Neural cell (in vitro differentiated cells): ENCODE measurements at regions not wholly inside any gene's neighbourhood (a gene's known extent, or its start where the extent isn't known, plus 50 kb on each side); places are given as distances from the start of the nearest gene placed in this dataset.

Experiments used
- H2AFZ ChIP-seq: fragments of 200-600, 300-800 bp; sonication (generic), shearing (Covaris generic); 2 replicates; pipeline ENCODE4 v1.6.0; 2014; ENCODE audit warnings: low read depth, mild to moderate bottlenecking, antibody characterized with exemption, low read length, moderate library complexity
- H3F3A ChIP-seq: fragments of 200-600 bp; shearing (Covaris generic); 2 replicates; pipeline ENCODE4 v1.6.1; 2016; ENCODE audit warnings: mild to moderate bottlenecking, moderate library complexity, mixed read lengths, antibody characterized with exemption, low read length; ENCODE audit not compliant: insufficient read depth, poor library complexity, severe bottlenecking
- H3K27ac ChIP-seq: fragments of 200-600, 300-800 bp; sonication (generic), shearing (Covaris generic); 2 replicates; pipeline ENCODE4 v1.5.1; 2014; ENCODE audit warnings: mild to moderate bottlenecking, low read length, moderate library complexity
- H3K27me3 ChIP-seq: fragments of 300-800, 200-600 bp; sonication (generic), shearing (Covaris generic); 2 replicates; pipeline ENCODE4 v1.6.0; 2014; ENCODE audit warnings: mild to moderate bottlenecking, low read depth, low read length, moderate library complexity; ENCODE audit not compliant: insufficient read depth
- H3K36me3 ChIP-seq: fragments of 300-800, 200-600 bp; sonication (generic), shearing (Covaris generic); 2 replicates; pipeline ENCODE4 v1.5.1; 2014; ENCODE audit warnings: mild to moderate bottlenecking, antibody characterized with exemption, low read length, moderate library complexity; ENCODE audit not compliant: insufficient read depth
- H3K4me2 ChIP-seq: fragments of 300-800, 200-600 bp; sonication (generic), shearing (Covaris generic); 2 replicates; pipeline ENCODE4 v1.6.0; 2014; ENCODE audit warnings: mild to moderate bottlenecking, low read length
- H3K4me3 ChIP-seq: fragments of 300-800, 200-600 bp; sonication (generic), shearing (Covaris generic); 2 replicates; pipeline ENCODE4 v1.5.1; 2014; ENCODE audit warnings: mild to moderate bottlenecking, low read length, moderate library complexity
- H3K79me2 ChIP-seq: fragments of 200-600 bp; shearing (Covaris generic); replicated peaks from 2 replicates; pipeline ENCODE4 v1.6.0; 2014; ENCODE audit warnings: mild to moderate bottlenecking, low read length, moderate library complexity; ENCODE audit not compliant: insufficient read depth
- H3K9ac ChIP-seq: fragments of 300-800, 200-600 bp; sonication (generic), shearing (Covaris generic); 2 replicates; pipeline ENCODE4 v1.6.1; 2016; ENCODE audit warnings: mild to moderate bottlenecking, low read length, mixed read lengths
- H3K9me2 ChIP-seq: fragments of 200-600 bp; shearing (Covaris generic); 2 replicates; pipeline ENCODE4 v1.6.1; 2016; ENCODE audit warnings: mild to moderate bottlenecking, low read length, mixed read lengths; ENCODE audit not compliant: insufficient read depth
- H3K9me3 ChIP-seq: fragments of 200-600, 300-800 bp; sonication (generic), shearing (Covaris generic); 2 replicates; pipeline ENCODE4 v1.6.1; 2016; ENCODE audit warnings: mild to moderate bottlenecking, mixed run types, low read length, moderate library complexity, mixed read lengths
- H4K20me1 ChIP-seq: fragments of 200-600 bp; shearing (Covaris generic); 2 replicates; pipeline ENCODE4 v1.6.1; 2016; ENCODE audit warnings: mild to moderate bottlenecking, mixed run types; ENCODE audit not compliant: insufficient read depth
- EP300 ChIP-seq: fragments of 450-650 bp; conservative IDR thresholded peaks from 2 replicates; pipeline ENCODE4 v1.6.1; 2014; ENCODE audit warnings: antibody characterized with exemption, mild to moderate bottlenecking, moderate library complexity; ENCODE audit not compliant: poor library complexity, severe bottlenecking
- EZH2 ChIP-seq: fragments of 200-600, 300-800 bp; shearing (Covaris generic), sonication (generic); IDR thresholded peaks from 2 replicates; pipeline ENCODE4 v1.6.1; 2014; ENCODE audit warnings: antibody characterized with exemption, low read length, borderline replicate concordance, mild to moderate bottlenecking; ENCODE audit not compliant: insufficient read depth, poor library complexity, severe bottlenecking
- MXI1 ChIP-seq: fragments of 450-650 bp; conservative IDR thresholded peaks from 2 replicates; pipeline ENCODE4 v1.6.1; 2014; ENCODE audit warnings: antibody characterized with exemption, mild to moderate bottlenecking; ENCODE audit not compliant: poor library complexity, severe bottlenecking
- POLR2AphosphoS5 ChIP-seq: IDR thresholded peaks from 2 replicates; pipeline ENCODE4 v1.6.1; 2012
- RAD21 ChIP-seq: fragments of 450-650 bp; conservative IDR thresholded peaks from 2 replicates; pipeline ENCODE4 v1.6.1; 2014; ENCODE audit warnings: antibody characterized with exemption, mild to moderate bottlenecking, moderate library complexity
- REST ChIP-seq: IDR thresholded peaks from 2 replicates; pipeline ENCODE4 v1.6.1; 2012; ENCODE audit warnings: borderline replicate concordance
- SMC3 ChIP-seq: fragments of 450-650 bp; conservative IDR thresholded peaks from 2 replicates; pipeline ENCODE4 v1.6.1; 2014; ENCODE audit warnings: antibody characterized with exemption, mild to moderate bottlenecking, moderate library complexity; ENCODE audit not compliant: poor library complexity
- TAF1 ChIP-seq: IDR thresholded peaks from 2 replicates; pipeline ENCODE4 v1.6.1; 2012; ENCODE audit warnings: low read depth
- TF ChIP-seq, protein P1 (sequence below): fragments of 450-650 bp; IDR thresholded peaks from 2 replicates; pipeline ENCODE4 v1.5.1; 2014; ENCODE audit warnings: antibody characterized with exemption, mild to moderate bottlenecking, moderate library complexity; ENCODE audit not compliant: poor library complexity, severe bottlenecking

DNA sequence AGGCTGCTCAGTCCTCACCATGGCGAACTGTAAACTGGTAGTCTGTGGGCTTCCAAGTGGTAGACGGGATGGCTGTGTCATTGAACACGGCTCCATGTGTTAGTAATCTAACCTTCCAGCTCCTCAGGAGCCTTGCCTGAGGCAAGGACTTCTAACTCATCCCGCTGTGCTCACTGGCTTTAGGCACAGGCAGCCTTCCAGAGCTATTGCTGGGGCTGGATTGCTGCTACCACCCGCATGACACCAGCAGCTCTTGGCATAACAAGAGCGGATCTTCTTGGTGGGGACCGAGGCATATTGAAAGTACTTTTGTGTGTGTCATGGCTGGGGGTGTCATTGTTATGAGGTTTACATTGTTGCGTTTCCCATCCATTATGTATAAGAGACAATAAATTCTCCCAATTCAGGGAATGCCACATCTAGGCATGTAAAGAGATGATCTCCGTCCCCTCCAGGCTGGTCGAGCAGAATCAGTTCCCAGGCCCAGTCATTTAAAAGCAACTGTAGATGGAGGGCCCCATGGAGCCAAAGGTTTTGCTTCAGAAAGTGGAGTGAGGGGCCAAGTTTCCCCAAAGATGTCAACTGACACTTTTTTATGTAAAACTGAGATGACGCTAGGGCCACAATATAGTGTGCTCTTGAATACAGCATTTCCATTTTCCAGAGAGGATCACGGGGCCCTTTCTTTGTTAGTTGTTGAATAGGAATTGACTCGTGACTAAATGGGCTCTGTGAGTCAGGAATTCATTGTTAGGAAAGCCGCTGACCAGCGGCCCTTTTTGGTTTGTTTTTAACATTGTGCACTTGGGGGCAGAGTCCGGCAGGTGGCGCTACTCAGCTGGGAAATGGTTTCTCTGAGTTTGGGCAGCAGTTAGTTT lies 759.5 kb downstream of the TAF11L14 start:
- Histone ChIP-seq H3K9ac (no peak overlapping the region), H3K27ac (no peak overlapping the region), H3K79me2 (no peaks in the 10 kb centered on the region), H3K9me2 (no peaks in the 10 kb centered on the region), H3K4me3 (no peak overlapping the region), H4K20me1 (no peaks in the 10 kb centered on the region), H3K36me3 (no peaks in the 10 kb centered on the region), H3K9me3 (no peaks in the 10 kb centered on the region), H2AFZ (no peak overlapping the region), H3F3A (no peaks in the 10 kb centered on the region), H3K4me2 (no peak overlapping the region), H3K27me3 (no peaks in the 10 kb centered on the region)
- TF ChIP-seq POLR2AphosphoS5 (no peak), SMC3 (peak; percentile 91), EP300 (no peak), MXI1 (peak; percentile 4), REST (no peak), TAF1 (no peak), RAD21 (peak; percentile 93)
- TF ChIP-seq, protein P1, sequence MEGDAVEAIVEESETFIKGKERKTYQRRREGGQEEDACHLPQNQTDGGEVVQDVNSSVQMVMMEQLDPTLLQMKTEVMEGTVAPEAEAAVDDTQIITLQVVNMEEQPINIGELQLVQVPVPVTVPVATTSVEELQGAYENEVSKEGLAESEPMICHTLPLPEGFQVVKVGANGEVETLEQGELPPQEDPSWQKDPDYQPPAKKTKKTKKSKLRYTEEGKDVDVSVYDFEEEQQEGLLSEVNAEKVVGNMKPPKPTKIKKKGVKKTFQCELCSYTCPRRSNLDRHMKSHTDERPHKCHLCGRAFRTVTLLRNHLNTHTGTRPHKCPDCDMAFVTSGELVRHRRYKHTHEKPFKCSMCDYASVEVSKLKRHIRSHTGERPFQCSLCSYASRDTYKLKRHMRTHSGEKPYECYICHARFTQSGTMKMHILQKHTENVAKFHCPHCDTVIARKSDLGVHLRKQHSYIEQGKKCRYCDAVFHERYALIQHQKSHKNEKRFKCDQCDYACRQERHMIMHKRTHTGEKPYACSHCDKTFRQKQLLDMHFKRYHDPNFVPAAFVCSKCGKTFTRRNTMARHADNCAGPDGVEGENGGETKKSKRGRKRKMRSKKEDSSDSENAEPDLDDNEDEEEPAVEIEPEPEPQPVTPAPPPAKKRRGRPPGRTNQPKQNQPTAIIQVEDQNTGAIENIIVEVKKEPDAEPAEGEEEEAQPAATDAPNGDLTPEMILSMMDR: peak; percentile 91

GRCh38 chr5:18394443-18394804 lies 760.2 kb downstream of the TAF11L14 start:
- no peak overlapping the region for H3K9ac ChIP-seq
- no peaks in the 10 kb centered on the region for H3K9me2 ChIP-seq
- H3K27me3 ChIP-seq: no peaks in the 10 kb centered on the region
- H3K4me2 ChIP-seq: no peak overlapping the region
- no peaks in the 10 kb centered on the region for H3F3A ChIP-seq
- H4K20me1 ChIP-seq: no peaks in the 10 kb centered on the region
- H2AFZ ChIP-seq: no peak overlapping the region
- H3K36me3 ChIP-seq: no peaks in the 10 kb centered on the region
- H3K4me3 ChIP-seq: no peak overlapping the region
- TF ChIP-seq POLR2AphosphoS5 (no peak), EZH2 (no peak), SMC3 (peak; percentile 17)
- no peaks in the 10 kb centered on the region for H3K9me3 ChIP-seq
- no peak overlapping the region for H3K27ac ChIP-seq
- H3K79me2 ChIP-seq: no peaks in the 10 kb centered on the region
